Body of pancreas (tissue), 4 donors: ENCODE measurements at regions not wholly inside any gene's neighbourhood (a gene's known extent, or its start where the extent isn't known, plus 50 kb on each side); places are given as distances from the start of the nearest gene placed in this dataset.

ENCODE experiments used
- ATAC-seq: fragments of 150-250 bp; one replicate; pipeline ENCODE4 v1.9.1; 2016
- DNase-seq, 4 donors: peaks; one replicate each; pipeline ENCODE4 v3.0.0-alpha.2; 2019
- H3K27ac ChIP-seq, 4 donors: fragments of 200-600 bp; sonication (generic); 1 replicate in 3 of 4; 2 replicates in 1 of 4; pipeline versions ENCODE4 v1.5.1 to v1.6.1; 2016 to 2019; ENCODE audit warnings: mild to moderate bottlenecking in 1 of 4, mixed read lengths in 1 of 4, moderate library complexity in 1 of 4
- H3K27me3 ChIP-seq, 2 donors: fragments of 200-600 bp; sonication (generic); one replicate each; pipeline ENCODE4 v1.6.0; 2016; ENCODE audit warnings: mild to moderate bottlenecking in 1 of 2
- H3K36me3 ChIP-seq, 2 donors: fragments of 200-600 bp; sonication (generic); replicated peaks in 1 of 2; 2 replicates each; pipeline ENCODE4 v1.5.1; 2016; ENCODE audit warnings: low read depth in 2 of 2; ENCODE audit not compliant: insufficient read depth in 1 of 2
- H3K4me1 ChIP-seq: fragments of 200-600 bp; sonication (generic); one replicate; pipeline ENCODE4 v1.6.0; 2016
- H3K4me3 ChIP-seq, 2 donors: fragments of 200-600 bp; sonication (generic); 1 replicate in 1 of 2; 2 replicates in 1 of 2; pipeline ENCODE4 v1.5.1; 2016 to 2019
- H3K9me3 ChIP-seq, 3 donors: fragments of 200-600 bp; sonication (generic); 1 replicate in 2 of 3; 2 replicates in 1 of 3; pipeline ENCODE4 v1.5.1; 2016
- CTCF ChIP-seq, 7 experiments: fragments of 450-650 bp in 4 of 7; fragments of 200-600 bp in 3 of 7; sonication (generic) in 3 of 7; IDR thresholded peaks; one replicate each; pipeline ENCODE4 v1.5.1; 2016 to 2019; ENCODE audit warnings: antibody characterized with exemption in 7 of 7
- POLR2A ChIP-seq, 3 donors: fragments of 450-650 bp; IDR thresholded peaks; one replicate each; pipeline ENCODE4 v1.6.1; 2016; ENCODE audit warnings: antibody characterized with exemption in 3 of 3, mild to moderate bottlenecking in 2 of 3
- WGBS, 2 donors: methylation state at CpG; one replicate each; pipeline ENCODE4 v1.1.5; 2017; 5-methylcytosine and 5-hydroxymethylcytosine counted together
- intact Hi-C: fragments of 100-400 bp; cut with DNase I; formaldehyde crosslinking; loops from one replicate; pipeline ENCODE4 v1.15.1; 2023

DNA sequence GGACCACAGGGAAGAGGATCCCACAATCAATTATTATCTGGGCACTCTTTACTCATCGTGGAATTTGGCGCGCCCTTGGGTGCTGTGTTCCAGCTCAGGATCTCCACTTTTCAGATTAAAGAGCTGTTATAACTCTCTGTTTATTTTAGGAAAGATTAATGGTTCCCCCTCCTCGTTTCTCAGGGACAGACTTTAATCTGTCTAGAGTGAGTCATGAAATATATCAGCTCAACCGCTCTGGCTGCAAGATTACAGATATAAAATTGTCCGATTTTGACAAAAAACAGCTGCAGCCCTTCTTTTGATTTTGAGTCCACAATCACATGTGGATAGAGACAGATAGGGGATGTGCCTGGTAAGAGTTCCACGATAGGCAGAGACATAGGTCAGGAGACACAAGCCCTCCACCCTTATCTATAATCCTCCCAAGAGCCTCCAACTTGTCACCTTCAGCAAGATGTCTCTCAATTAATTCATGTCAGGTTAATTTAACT, 77.6 kb upstream of the ANKRD55 start:
- TF ChIP-seq CTCF (IDR thresholded peaks at IDR 0.05) (no peak), POLR2A (IDR thresholded peaks at IDR 0.05) (no peak)
- H3K27me3 ChIP-seq, result no peaks in the 10 kb centered on the region
- DNase-seq (no peak), ATAC-seq (no peak)
- no peak overlapping the region for H3K4me3 ChIP-seq
- WGBS, 2 donors, result 14 to 25% methylated on average over 7 of the region's 7 CpGs
- H3K27ac ChIP-seq, result peak overlapping the region; percentile 18 to 71 (median 58)
- peaks cover 72% of the 10 kb centered on the region for H3K4me1 ChIP-seq
- no peaks in the 10 kb centered on the region for H3K9me3 ChIP-seq
- intact Hi-C loops, result no loop called here
- no peaks in the 10 kb centered on the region for H3K36me3 ChIP-seq

GRCh38 chr5:56309262-56309826, 76.2 kb upstream of the ANKRD55 start:
- no peak for DNase-seq
- no peak overlapping the region for H3K4me3 ChIP-seq
- H3K36me3 ChIP-seq, result no peaks in the 10 kb centered on the region
- no peak for TF ChIP-seq POLR2A (IDR thresholded peaks at IDR 0.05)
- TF ChIP-seq CTCF (IDR thresholded peaks at IDR 0.05), result no peak
- intact Hi-C loops, result no loop called here
- peaks cover 66% of the 10 kb centered on the region for H3K4me1 ChIP-seq
- H3K27ac ChIP-seq, result peak overlapping the region in 2 of 4 donors; percentile 0 to 61
- no peaks in the 10 kb centered on the region for H3K27me3 ChIP-seq
- WGBS, 2 donors, result 67% methylated on average over 2 of the region's 2 CpGs
- H3K9me3 ChIP-seq, result no peaks in the 10 kb centered on the region
- no peak for ATAC-seq

- peak overlapping the region; percentile 32 to 68 (median 53) for H3K27ac ChIP-seq
- WGBS, 2 donors, result 35 to 71% methylated on average over 1 of the region's 1 CpG
- H3K27me3 ChIP-seq, result no peaks in the 10 kb centered on the region
- intact Hi-C loops, result no loop called here
- no peaks in the 10 kb centered on the region for H3K36me3 ChIP-seq
- TF ChIP-seq POLR2A (IDR thresholded peaks at IDR 0.05) (no peak), CTCF (IDR thresholded peaks at IDR 0.05) (no peak)
- DNase-seq (peak in 3 of 4 donors; percentile 38 to 54 (median 50)), ATAC-seq (peak; percentile 63)
- peaks cover 62% of the 10 kb centered on the region for H3K4me1 ChIP-seq
- no peak overlapping the region for H3K4me3 ChIP-seq
- H3K9me3 ChIP-seq, result no peaks in the 10 kb centered on the region
Observed at GRCh38 chr5:56307714-56308333, 74.7 kb upstream of the ANKRD55 start.

DNA sequence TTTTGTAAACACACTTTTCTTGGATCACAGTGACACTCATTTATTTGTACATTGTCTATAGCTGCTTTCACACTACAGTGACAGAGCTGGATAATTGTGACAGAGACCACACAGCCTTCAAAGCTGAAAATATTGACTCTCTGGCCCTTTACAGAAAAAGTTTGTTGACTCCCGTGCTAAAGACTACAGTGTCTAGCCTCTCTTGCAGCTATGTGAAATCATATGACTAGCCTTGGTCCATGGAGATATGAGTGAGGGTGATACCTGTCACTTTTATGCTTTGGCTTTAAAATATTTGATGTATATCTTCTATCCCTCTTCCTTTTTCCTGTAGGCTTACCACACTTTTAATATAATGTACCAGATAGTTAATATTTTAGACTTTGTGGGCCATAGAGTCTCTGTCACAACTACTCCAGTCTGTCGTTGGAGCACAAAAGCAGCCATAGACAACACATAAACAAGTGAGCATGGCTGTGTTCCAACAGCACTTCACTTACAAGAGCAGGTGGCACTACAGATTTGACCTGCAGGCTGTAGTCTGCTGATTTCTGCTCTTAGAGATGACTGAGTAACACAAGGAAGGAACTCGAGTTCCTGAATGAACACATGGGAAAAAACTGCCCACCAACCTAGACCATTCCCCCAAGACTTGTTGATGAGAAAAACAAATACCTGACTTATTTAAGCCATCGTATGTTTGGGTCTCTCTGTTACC, 73.5 kb upstream of the ANKRD55 start:
- Histone ChIP-seq H3K4me1 (peaks cover 50% of the 10 kb centered on the region), H3K27me3 (no peaks in the 10 kb centered on the region), H3K9me3 (no peaks in the 10 kb centered on the region), H3K36me3 (no peaks in the 10 kb centered on the region), H3K27ac (peak overlapping the region in 1 of 4 donors; percentile 43), H3K4me3 (no peak overlapping the region)
- TF ChIP-seq CTCF (IDR thresholded peaks at IDR 0.05) (no peak), POLR2A (IDR thresholded peaks at IDR 0.05) (no peak)
- WGBS, 2 donors, result 66 to 68% methylated on average over 4 of the region's 4 CpGs
- ATAC-seq (no peak), DNase-seq (no peak)
- intact Hi-C loops, result no loop called here
